ENCODE measurements at regions not wholly inside any gene's neighbourhood (a gene's known extent, or its start where the extent isn't known, plus 50 kb on each side); places are given as distances from the start of the nearest gene placed in this dataset.

- no peak for DNase-seq
Measured at GRCh38 chr15:60096157-60096556, 92.0 kb downstream of the FOXB1 start.

DNA sequence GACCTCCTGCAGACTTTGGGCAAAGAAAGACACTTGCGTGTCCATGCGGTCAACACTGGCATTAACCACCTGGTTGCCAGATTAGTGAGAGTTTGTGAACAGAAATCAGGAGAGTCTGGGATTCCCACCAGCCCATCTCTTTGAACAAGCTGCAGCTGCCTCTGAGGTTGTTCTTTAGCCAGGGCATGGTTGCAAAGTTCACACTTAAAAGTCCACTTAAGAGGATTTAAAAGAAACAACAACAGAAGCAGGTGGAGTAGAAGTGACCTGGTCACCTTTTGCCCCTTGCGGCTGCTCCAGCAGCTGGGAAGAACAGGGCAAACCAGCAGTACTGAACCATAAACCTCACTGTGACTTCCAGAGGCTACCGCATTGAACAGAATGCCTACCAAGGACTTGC is 97.3 kb downstream of the FOXB1 start:
- no peak for DNase-seq

- DNase-seq: no peak
Measured at GRCh38 chr15:60102748-60103147, 98.6 kb downstream of the FOXB1 start.

GRCh38 chr15:60110909-60111308 is 106.8 kb downstream of the FOXB1 start:
- no peak for DNase-seq

DNA sequence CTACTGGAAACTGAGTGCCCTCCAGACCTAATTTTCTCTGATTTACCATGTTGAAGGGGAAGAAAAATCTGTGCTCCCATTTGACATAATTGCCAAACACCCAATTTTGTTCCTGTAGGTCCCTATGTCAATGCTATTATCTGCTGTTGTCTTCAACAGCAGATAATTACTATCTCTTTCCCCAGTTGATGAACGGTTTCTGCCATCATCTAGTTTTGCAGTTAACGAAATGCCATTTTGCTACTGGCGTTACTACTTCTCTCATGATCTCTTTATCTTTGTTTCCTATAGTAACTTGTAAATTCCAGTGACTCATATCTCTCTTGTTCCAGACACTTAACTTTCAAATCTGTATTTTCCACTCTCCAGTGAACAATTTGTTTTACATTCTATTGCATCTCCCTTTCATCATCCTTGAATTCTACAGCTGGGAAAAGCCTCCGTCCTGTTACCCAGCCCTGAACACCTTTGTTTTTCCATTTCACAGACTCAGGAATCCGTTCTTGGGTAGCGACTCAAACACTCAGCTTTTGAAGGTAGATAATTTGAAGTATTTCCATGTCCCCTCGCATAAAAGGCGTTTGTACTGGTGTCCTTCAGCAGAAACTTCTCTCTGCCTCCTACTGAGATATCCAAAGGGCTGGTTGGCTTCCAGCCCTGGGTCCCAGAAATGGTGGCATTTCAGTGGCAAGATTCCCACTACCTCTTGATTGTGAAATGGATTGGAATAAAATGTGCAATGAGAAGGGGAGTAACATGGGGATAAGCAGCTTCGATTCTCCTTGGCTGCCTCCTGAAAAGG is 111.7 kb downstream of the FOXB1 start:
- DNase-seq: no peak

DNA sequence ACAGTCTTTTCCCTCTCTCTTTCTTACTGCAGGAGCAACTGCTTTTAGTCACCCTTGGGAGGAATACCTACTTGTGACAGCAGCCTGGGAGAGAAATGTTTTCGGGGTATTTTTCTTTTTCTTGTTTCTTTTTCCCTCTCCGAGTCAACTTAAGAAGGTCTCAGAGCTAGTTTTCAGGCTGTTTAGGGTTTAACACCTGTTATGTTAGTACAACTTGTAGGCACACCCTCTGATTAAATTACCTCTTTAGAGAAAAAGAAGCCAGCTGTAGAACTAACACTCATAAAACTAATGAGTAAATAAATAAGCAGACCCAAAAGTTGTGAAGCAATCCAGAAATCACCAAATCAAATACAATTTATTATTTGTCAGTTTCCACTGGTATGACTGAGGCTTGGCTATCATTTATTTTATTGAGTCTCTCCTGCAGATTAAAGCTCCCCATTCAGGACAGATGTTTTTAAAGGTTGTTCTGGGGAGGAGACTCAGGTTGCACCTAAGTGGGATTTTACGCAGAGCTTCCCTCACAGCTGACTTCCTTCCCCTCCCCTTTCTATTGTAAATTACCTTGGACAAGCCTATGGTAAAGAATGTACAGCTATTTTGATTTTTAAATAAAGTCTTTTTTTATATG is 112.5 kb downstream of the FOXB1 start:
- no peak for DNase-seq

DNA sequence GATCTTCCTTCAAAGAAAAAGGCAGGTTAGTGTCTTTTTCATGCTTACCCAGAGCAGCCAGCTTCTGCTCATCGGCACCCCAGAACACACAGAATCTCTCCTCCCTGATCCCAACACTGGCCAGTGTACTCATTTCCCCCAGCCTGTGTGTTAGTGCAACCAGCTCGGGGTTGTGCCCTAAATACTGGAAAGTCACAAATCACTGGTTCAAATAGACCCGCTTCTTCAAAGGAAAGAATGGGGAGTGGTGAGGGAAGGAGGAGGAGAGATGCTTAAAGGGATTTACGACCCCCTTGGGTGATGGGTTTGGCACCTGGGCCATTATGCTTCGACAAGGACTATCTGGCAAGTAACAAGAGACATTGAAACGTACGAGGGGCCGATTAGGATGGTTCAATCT is 114.0 kb downstream of the FOXB1 start:
- DNase-seq: no peak

- DNase-seq: peak; percentile 53
Measured at GRCh38 chr15:60118626-60119025, 114.5 kb downstream of the FOXB1 start.

- no peak for DNase-seq
Measured at GRCh38 chr15:60119101-60119500, 115.0 kb downstream of the FOXB1 start.

- DNase-seq: peak; percentile 14
Measured at GRCh38 chr15:60120100-60120499, 116.0 kb downstream of the FOXB1 start.

- no peak for DNase-seq
Measured at GRCh38 chr15:60121845-60122244, 117.7 kb downstream of the FOXB1 start.

DNA sequence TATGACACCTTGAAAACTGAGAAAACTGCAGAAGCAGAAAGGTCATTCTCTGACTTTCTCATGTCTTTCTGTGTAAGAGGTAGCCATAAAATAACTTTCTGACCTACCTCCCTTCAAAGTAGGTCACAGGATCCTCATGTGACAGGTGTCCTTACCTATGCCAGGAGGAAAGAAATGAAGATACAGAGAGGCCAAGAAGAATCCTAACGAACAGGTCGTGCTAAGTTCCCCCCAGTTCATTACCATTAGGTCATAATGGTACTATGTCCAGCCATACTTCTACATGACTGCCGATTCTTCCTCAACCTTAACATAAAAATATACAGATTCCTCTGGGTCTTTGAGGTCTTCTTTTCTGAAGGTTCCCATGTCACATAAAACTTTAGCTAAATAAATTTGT is 118.6 kb downstream of the FOXB1 start:
- no peak for DNase-seq

- no peak for DNase-seq
Measured at GRCh38 chr15:60124460-60125070, 120.5 kb downstream of the FOXB1 start.

DNA sequence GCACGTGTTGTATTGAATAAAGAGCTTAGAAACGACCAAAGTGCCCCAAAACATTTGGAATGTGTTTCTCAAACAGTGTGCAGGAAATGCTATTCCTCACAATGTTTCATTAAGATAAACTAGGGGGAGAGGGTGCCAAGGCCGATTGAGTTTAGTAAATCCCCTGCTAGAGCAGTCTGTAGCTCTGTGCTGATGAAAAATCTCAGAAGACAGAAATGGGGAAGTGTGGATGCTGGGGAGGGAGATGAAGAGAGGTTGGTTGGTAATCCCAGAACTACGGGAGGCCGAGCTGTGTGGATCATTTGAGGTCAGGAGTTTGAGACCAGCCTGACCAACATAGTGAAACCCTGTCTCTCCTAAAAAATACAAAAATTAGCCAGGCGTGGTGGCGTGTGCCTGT is 121.2 kb downstream of the FOXB1 start:
- DNase-seq: no peak

GRCh38 chr15:60126200-60126599 is 122.1 kb downstream of the FOXB1 start:
- no peak for DNase-seq

- DNase-seq: no peak
Measured at GRCh38 chr15:60126661-60127060, 122.5 kb downstream of the FOXB1 start.

- DNase-seq: no peak
Measured at GRCh38 chr15:60128000-60128376, 123.9 kb downstream of the FOXB1 start.

GRCh38 chr15:60128710-60129109 is 124.6 kb downstream of the FOXB1 start:
- no peak for DNase-seq

DNA sequence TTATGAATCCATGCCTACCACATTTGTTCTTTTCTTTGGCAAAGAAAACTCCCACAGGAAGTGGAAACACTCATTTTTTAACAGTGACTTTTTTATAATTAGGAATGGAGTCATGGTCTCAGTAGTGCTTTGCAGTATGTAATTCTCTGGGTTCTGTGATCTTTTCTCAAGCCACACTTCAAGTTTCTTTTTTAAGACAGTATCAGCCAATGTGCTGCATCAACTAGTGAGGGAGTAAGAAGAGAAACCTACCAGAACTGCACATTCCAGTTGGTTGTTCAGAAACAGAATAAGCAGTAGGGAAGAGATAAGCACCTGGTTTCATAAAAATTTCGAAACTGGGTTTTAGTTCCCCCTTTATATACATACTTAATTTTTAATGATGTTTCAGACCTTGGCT is 126.3 kb downstream of the FOXB1 start:
- DNase-seq: no peak

GRCh38 chr15:60130821-60131220 is 126.7 kb downstream of the FOXB1 start:
- no peak for DNase-seq

DNA sequence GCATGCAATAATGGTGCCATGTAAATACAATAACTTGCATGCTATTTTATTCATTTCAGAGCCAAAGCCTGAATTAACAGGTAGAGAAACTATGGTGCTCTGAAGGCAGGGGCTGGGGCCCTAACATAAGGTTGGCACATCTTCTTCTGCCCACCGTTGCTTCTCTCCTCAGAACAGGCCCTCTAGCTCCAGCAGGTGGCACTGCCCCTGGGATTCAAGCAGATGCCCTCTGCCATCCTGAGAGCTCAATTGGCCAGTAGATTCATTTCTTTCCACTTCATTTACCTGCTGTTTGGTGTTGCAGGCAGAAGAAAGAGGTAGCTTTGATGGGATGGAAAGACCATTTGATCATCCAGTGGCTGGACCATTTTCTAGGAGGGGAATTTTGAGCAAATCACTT is 130.5 kb downstream of the FOXB1 start:
- no peak for DNase-seq

DNA sequence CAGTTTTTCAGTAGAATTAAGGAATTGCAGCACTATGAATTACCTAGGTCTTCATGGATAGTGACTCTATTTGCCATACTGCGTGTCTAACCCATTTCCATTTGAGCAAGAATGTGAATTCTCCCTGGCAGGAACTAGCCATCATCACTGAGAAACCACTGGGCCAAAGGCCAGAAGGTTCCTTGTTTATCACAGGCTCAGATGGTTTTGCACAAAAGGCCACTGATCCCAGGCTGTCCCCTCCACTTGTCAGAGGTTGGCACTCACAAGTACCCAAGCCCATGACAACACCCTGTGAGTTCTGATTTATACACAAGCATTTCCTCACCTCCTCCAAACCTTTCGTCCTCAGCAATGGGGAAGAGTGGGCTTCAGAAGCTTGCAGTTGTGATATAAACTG is 131.8 kb downstream of the FOXB1 start:
- no peak for DNase-seq

DNA sequence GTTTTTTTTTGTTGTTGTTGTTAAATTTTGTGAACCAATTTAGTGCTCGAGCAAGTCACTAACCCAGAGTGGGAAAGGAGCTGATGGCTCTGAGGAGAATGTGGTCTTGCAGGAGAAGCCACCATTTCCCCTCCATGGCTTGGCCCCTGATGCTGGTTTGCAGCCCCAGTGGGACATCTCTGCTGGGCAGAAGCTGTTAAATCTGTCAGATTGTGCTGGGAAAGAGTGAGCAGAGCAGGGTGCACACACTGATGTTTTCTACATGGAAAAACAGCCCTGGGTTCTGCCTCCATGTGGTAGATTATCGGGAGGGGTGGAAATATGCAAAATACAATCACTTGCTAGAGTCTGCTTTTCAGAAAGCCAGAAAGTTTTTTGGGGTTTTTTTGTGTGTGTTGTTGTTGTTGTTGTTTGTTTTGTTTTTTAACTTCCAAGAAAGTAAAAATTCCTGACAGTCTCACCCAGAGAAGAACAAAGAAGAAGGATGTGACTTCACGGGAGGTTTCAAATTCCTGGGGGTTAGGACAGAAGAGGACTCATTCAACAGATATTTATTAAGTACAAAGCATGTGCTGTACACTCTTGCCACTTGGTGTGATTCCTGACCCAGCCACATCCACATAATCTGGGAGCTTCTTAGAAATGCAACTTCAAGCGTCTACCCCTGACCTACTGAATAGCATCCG is 133.7 kb downstream of the FOXB1 start:
- DNase-seq: no peak

All from NCI-H774 (cell line).